GF-D8 (cell line): ENCODE measurements at regions not wholly inside any gene's neighbourhood (a gene's known extent, or its start where the extent isn't known, plus 50 kb on each side); places are given as distances from the start of the nearest gene placed in this dataset.

Experiments
- DNase-seq: peaks from one replicate; lab custom pipeline; 2025; lab: John Stamatoyannopoulos, UW

DNA sequence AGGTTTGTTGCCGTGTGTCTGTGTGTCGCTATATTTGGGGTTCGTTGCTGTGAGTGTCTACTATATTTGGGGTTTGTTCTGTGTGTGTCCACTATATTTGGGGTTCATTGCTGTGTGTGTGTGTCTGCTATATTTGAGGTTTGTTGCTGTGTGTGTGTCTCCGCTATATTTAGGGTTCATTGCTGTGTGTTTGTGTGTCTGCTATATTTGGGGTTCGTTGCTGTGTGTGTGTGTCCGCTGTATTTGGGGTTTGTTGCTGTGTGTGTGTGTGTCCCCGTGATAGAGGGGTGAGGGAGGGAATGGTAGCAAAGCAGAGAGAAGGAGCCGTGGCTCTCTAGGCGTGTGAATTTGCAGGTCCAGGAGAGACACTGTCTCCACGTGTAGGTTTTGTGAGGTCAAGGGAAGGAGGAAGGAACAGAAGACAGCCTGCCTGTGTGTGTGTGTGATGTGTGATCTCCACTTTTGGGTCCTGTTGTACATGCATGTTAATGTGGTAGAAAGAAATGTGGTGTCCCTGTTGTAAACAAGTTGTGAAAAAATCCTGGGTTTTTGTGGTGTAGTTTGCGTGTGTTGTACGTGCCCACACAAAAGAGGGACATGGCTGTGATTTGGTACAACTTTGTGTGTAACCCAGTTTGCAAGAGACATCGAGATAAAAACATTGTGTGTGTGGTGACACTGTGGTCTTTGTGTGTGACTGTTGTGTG, 56.3 kb upstream of the ECE1 start:
- DNase-seq = no peak

DNA sequence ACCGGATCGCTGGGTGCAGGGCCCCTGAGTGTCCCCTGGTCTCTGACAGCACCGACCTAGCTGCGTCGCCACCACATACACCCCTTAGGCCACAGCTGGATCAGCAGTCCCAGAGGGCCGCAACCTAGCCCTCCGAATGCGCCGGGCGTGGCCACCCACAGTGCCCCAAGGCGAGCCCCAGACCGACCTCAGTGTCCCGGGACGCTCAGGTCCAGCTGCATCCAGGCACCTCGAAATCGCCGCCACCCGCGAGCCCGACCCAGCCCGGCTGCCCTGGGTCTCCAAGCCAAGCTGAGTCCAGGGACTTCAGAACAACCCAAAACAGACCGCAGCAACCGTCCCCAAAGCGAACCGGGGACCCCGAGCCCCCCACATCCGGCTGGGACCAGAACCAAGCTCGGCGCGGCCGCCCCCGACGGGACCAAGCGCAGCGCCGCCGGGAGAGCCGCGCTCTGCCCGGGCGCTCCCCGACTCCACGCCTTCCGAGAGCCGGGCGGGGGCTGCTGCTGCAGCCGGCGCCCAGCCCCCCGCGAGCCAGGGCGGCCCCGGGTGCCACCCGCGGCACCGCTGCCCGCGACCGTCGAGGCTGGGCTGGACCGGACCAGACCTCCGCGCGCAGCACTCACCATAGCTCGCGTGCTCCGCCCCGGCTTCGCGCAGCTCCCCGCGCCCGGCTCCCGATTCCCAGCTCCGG, 54.6 kb upstream of the ECE1 start:
- DNase-seq = no peak

DNA sequence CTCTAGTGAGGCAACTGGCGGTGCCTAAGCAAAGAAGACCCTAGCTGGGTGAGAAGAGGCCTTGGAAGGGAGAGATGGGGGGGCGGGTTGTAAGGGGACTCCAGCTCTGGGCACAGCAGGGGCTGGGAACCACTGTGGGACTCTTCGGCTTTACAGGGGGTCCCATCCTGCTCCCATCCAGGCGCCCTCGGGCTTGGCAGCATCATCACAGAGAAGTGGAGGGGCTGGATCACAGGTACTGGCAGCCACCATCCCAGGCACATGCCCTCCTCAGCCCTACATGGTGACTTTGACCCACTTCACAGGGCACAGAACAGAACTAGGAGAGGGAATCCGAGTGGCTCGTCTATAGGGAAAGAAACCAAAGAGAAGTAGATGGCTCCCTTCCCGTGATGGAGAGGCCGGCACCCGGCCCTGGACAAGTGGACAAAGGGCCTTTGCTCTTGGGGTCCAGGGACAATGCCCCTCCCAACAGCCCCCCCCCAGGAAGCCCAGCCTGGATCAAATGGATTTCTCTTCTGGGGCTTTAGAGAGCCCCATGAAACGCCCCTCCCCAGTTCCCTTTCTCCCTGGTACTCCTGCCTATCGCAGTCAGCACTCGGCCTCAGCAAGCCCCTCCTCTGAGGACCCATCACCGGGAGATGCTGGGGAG, 54.0 kb upstream of the ECE1 start:
- DNase-seq = no peak

DNA sequence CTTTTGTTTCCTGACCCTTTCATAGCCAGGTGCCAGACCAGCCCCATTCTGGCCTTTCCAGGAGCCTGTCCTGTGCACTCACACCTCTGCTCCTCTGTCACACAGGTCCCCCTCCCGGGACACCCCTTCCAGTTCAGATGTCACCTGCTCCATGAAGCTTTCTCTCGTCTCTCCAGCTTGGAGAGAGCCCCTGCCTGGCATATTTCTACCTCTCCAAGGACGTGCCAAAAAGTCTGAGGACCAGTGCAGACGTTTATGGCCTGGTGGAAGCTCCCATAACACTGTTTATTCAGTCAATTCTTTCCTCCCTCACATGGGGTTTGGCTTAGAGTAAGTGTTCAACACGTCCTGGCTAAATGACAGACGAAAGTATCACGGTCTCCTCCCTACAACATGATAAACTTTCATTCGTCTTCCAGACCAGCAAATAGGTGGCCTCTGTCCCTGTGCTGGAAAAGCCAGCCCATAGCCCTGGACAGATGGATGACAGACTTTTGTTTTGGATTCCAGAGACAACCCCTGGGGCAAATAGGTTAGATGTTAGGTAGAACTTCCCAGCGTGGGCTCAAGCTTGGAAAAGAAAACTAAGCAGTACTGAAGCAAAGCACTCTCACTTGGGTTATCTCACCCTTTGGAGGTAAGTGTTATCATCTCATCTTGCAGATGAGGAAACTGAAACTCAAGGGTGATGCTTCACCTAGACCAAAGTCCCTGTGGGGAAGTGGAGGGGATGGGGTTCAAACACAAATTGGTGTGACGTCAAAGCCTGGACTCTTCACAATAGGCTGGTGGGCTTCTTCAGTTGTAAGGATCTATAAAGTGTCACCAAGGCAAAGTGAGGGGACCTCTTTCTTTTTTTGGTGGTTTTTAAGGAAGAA, 52.9 kb upstream of the ECE1 start:
- DNase-seq = no peak

- no peak for DNase-seq
These were observed 51.3 kb upstream of the ECE1 start for GRCh38 chr1:21341517-21342078.

GRCh38 chr1:21341022-21341421, 50.8 kb upstream of the ECE1 start:
- no peak for DNase-seq

GRCh38 chr1:21340230-21340945, 50.1 kb upstream of the ECE1 start:
- no peak for DNase-seq
